KMS-11 (cell line): ENCODE measurements at regions not wholly inside any gene's neighbourhood (a gene's known extent, or its start where the extent isn't known, plus 50 kb on each side); places are given as distances from the start of the nearest gene placed in this dataset.

Experiments used
- H2AFZ ChIP-seq: fragments of 200-600 bp; sonication (generic); 2 replicates; pipeline ENCODE4 v1.6.1; 2016; ENCODE audit warnings: antibody characterized with exemption, mixed run types, low read depth
- H3K27ac ChIP-seq: fragments of 200-600 bp; sonication (generic); 2 replicates; pipeline ENCODE4 v1.6.1; 2016; ENCODE audit warnings: mild to moderate bottlenecking, mixed run types
- H3K27me3 ChIP-seq: fragments of 200-600 bp; sonication (generic); 2 replicates; pipeline ENCODE4 v1.6.1; 2017; ENCODE audit warnings: mild to moderate bottlenecking, low read depth, mixed run types, moderate library complexity; ENCODE audit not compliant: insufficient read depth
- H3K36me3 ChIP-seq: fragments of 200-600 bp; sonication (generic); 2 replicates; pipeline ENCODE4 v1.6.1; 2017; ENCODE audit warnings: mild to moderate bottlenecking, mixed run types; ENCODE audit not compliant: insufficient read depth
- H3K4me1 ChIP-seq: fragments of 200-600 bp; sonication (generic); 2 replicates; pipeline ENCODE4 v1.6.1; 2016; ENCODE audit warnings: mild to moderate bottlenecking, low read depth, mixed run types; ENCODE audit not compliant: poor library complexity, severe bottlenecking
- H3K4me2 ChIP-seq: fragments of 200-600 bp; sonication (generic); 2 replicates; pipeline ENCODE4 v1.7.0; 2016; ENCODE audit warnings: mild to moderate bottlenecking, mixed run types
- H3K4me3 ChIP-seq: fragments of 200-600 bp; sonication (generic); IDR thresholded peaks from 2 replicates; pipeline ENCODE4 v1.6.1; 2017; ENCODE audit warnings: low read depth, low read length, mixed read lengths; ENCODE audit not compliant: insufficient read depth
- H3K79me2 ChIP-seq: fragments of 200-600 bp; sonication (generic); 2 replicates; pipeline ENCODE4 v1.6.1; 2016; ENCODE audit warnings: low read depth, mixed run types; ENCODE audit not compliant: insufficient read depth
- H3K9ac ChIP-seq: fragments of 200-600 bp; sonication (generic); 2 replicates; pipeline ENCODE4 v1.6.1; 2016; ENCODE audit warnings: mild to moderate bottlenecking, mixed run types
- H4K20me1 ChIP-seq: fragments of 200-600 bp; sonication (generic); 2 replicates; pipeline ENCODE4 v1.6.1; 2016; ENCODE audit warnings: mild to moderate bottlenecking, mixed run types; ENCODE audit not compliant: insufficient read depth
- TF ChIP-seq, protein P1 (sequence below): fragments of 200-600 bp; sonication (generic); conservative IDR thresholded peaks from 2 replicates; pipeline ENCODE4 v1.6.1; 2017; ENCODE audit warnings: low read depth, mild to moderate bottlenecking, antibody characterized with exemption, low read length, moderate library complexity, mixed read lengths

DNA sequence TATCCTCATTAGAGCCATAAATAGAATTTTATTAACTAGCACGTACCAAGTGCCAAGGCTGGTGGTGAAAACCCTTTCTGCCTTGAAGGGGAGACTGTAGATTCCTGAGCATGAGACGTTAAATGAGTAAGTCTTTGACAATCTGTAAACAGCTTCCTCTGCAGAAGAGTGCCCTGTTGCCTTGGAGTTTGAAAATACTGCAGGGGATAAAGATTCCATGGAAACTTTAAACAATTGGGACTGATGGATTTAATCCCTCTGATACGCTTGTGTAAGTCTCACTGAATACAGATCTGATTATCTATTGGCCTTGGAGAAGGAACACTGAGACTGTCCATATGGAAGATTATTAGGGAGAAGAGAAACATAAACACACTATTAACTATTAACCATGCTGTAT, 1053.4 kb upstream of the RBFOX1 start:
- no peak overlapping the region for H3K27ac ChIP-seq
- TF ChIP-seq, protein P1, sequence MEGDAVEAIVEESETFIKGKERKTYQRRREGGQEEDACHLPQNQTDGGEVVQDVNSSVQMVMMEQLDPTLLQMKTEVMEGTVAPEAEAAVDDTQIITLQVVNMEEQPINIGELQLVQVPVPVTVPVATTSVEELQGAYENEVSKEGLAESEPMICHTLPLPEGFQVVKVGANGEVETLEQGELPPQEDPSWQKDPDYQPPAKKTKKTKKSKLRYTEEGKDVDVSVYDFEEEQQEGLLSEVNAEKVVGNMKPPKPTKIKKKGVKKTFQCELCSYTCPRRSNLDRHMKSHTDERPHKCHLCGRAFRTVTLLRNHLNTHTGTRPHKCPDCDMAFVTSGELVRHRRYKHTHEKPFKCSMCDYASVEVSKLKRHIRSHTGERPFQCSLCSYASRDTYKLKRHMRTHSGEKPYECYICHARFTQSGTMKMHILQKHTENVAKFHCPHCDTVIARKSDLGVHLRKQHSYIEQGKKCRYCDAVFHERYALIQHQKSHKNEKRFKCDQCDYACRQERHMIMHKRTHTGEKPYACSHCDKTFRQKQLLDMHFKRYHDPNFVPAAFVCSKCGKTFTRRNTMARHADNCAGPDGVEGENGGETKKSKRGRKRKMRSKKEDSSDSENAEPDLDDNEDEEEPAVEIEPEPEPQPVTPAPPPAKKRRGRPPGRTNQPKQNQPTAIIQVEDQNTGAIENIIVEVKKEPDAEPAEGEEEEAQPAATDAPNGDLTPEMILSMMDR: no peak
- H3K4me2 ChIP-seq: no peak overlapping the region
- no peaks in the 10 kb centered on the region for H3K27me3 ChIP-seq
- no peak overlapping the region for H2AFZ ChIP-seq
- H3K79me2 ChIP-seq: no peaks in the 10 kb centered on the region
- no peaks in the 10 kb centered on the region for H4K20me1 ChIP-seq
- H3K36me3 ChIP-seq: no peaks in the 10 kb centered on the region
- no peaks in the 10 kb centered on the region for H3K4me1 ChIP-seq
- no peak overlapping the region for H3K9ac ChIP-seq
- H3K4me3 ChIP-seq: no peak overlapping the region

- no peak overlapping the region for H3K27ac ChIP-seq
- TF ChIP-seq, protein P1: no peak
- H3K27me3 ChIP-seq: no peaks in the 10 kb centered on the region
- H3K79me2 ChIP-seq: no peaks in the 10 kb centered on the region
- H3K36me3 ChIP-seq: no peaks in the 10 kb centered on the region
- no peak overlapping the region for H3K4me2 ChIP-seq
- no peak overlapping the region for H3K4me3 ChIP-seq
- no peak overlapping the region for H3K9ac ChIP-seq
- no peaks in the 10 kb centered on the region for H4K20me1 ChIP-seq
- H2AFZ ChIP-seq: no peak overlapping the region
- no peaks in the 10 kb centered on the region for H3K4me1 ChIP-seq
These were observed 1058.3 kb upstream of the RBFOX1 start for GRCh38 chr16:6274351-6274750.

- H3K4me1 ChIP-seq: no peaks in the 10 kb centered on the region
- TF ChIP-seq, protein P1: no peak
- H3K27me3 ChIP-seq: no peaks in the 10 kb centered on the region
- no peak overlapping the region for H3K27ac ChIP-seq
- no peaks in the 10 kb centered on the region for H3K79me2 ChIP-seq
- no peak overlapping the region for H3K4me2 ChIP-seq
- H3K36me3 ChIP-seq: no peaks in the 10 kb centered on the region
- no peaks in the 10 kb centered on the region for H4K20me1 ChIP-seq
- H2AFZ ChIP-seq: no peak overlapping the region
- no peak overlapping the region for H3K9ac ChIP-seq
- no peak overlapping the region for H3K4me3 ChIP-seq
These were observed 1065.0 kb upstream of the RBFOX1 start for GRCh38 chr16:6267682-6268081.

GRCh38 chr16:6266703-6267102, 1065.9 kb upstream of the RBFOX1 start:
- Histone ChIP-seq H3K4me3 (no peak overlapping the region), H3K27me3 (no peaks in the 10 kb centered on the region), H3K36me3 (no peaks in the 10 kb centered on the region), H3K4me1 (no peaks in the 10 kb centered on the region), H3K79me2 (no peaks in the 10 kb centered on the region), H3K4me2 (no peak overlapping the region), H3K27ac (no peak overlapping the region), H2AFZ (no peak overlapping the region), H3K9ac (no peak overlapping the region), H4K20me1 (no peaks in the 10 kb centered on the region)
- TF ChIP-seq, protein P1: no peak
